NK-92 (cell line): ENCODE measurements at regions not wholly inside any gene's neighbourhood (a gene's known extent, or its start where the extent isn't known, plus 50 kb on each side); places are given as distances from the start of the nearest gene placed in this dataset.
"Not testable (repeated sequence)": the region's sequence is repeated elsewhere in the genome, so short reads cannot be mapped to it uniquely, and the experiment has no call there.

Source experiments
- DNase-seq: peaks from one replicate; lab custom pipeline; 2025; ENCODE audit not compliant: unreplicated experiment; lab: John Stamatoyannopoulos, UW

DNA sequence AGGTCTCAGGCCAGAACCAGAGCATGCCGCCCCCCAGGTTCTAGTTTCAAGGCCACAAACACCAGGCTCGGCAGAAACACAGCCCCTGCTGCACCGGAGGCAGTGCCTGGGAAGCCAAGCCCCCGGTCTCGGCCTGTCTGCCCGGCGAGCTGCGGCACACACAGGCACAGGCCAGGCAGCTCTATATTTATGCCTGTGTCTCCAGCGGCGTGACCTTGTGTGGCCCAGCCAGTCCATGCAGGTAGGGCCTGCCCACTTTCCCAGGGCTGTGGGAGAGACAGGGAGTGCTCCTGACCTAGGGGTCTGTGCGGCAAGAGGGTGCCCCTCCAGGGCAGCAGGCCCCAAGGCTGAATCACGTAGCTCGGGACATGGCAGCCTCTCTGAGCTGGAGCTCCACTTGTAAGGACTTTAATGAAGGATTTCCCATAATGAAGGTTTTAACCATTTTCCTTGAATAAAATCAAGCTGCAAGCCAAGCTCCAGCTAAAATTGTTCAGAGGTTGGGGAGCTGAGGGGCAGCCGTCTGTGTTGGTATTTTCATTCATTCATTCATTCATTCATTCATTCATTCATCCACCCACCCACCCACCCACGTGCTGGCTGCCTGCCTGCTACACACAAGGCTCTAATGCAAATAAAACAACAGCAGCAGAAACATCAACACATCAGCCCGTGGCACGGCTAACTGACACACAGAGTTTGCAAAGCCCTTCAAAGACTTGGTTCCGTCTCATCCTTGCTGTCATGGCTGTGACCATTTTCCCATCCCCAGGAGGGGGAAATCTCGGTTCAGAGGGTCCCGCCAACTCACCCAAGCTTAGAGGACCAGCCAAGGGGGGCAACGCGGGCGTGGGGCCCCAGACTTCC lies 92.0 kb downstream of the RFLNA start:
- no peak for DNase-seq

- no peak for DNase-seq
Observed at GRCh38 chr12:124386059-124386458, 91.2 kb downstream of the RFLNA start.

DNA sequence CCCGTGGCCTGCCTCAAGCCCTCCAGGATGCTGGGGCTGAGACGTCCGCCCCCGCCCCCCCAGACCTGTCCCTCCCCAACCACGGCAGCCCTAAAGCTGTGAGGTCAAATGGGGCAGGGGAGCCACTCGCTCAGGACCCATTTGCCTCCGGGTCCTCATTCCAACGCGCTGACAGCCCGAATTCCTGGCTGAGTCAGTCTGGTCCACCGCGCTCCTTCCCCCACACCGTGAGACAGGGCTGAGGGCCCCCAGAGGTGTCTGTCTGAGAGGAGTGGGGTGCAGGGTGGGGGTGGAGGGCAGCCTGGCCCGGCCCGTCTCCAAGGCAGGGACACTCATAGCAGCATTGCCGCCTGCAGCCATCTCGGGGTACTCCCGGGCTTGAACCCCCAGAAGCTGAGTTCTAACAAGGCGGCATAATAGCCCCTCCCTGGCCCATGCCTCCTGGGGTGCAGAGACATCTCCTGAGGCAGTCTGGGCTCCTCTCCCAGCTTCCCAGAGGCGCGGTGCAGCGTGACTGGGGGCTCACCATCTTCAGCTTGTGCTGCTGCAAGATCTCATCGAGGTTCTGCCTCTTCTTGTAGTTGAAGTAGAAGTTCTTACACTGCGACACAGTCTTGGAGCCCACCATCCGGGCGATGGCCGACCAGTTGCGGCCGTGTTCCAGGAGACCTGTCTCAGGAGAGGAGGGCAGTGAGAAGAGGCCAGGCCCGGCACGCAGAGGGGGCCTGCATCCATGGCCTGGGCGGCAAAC lies 90.5 kb downstream of the RFLNA start:
- DNase-seq, result no peak

GRCh38 chr12:124384299-124384894 lies 89.5 kb downstream of the RFLNA start:
- no peak for DNase-seq

DNA sequence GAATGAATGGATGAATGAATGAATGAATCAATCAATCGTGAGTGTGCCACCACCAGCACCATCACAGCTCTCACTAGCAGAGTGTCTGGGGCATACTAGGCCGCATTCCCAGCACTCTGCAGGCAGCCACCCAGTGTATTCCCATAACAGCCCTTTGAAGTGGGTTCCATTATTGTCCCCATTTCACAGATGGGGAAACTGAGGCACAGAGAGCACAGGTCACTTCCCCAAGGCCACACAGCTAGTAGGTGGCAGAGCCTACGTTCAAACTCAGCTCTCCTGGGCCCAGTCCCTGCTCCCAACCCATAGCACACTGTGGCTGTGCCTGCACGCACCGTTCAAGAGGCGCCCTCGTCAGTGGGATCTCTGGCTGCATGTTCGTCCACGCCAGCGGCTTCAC lies 88.1 kb downstream of the RFLNA start:
- DNase-seq, result no peak

- no peak for DNase-seq
Observed at GRCh38 chr12:124381456-124382296, 86.8 kb downstream of the RFLNA start.

DNA sequence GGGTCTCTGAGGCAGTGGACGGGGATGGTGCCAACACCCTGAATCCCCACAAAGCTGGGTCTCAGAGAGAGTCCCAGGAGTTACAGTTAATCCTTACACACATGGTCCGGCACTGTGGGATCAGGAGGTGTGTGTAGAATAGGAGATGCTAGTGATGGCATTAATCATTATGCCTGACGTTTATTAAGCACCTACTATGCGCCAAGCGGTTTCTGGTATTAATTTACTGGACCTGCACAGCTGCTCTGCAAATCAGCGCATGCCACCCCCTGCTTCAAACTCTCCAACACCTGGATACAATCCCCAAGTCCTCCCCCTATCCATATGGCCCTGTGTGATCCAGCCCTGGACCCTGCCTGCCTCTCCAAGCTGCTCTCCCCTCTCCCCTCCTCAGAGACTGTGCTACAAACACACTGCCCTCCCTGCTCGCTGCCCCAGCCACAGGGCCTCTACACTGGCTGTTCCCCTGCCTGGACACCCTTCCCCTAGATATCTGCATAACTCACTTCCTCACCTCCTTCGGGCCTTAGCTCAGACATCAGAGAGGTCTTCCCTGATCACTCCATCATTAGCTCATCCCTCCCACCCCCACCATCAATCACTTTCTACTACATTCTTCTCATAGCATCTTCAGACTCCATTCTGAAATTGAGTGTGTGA lies 86.0 kb downstream of the RFLNA start:
- no peak for DNase-seq

GRCh38 chr12:124379938-124380754 lies 85.3 kb downstream of the RFLNA start:
- DNase-seq, result no peak

DNA sequence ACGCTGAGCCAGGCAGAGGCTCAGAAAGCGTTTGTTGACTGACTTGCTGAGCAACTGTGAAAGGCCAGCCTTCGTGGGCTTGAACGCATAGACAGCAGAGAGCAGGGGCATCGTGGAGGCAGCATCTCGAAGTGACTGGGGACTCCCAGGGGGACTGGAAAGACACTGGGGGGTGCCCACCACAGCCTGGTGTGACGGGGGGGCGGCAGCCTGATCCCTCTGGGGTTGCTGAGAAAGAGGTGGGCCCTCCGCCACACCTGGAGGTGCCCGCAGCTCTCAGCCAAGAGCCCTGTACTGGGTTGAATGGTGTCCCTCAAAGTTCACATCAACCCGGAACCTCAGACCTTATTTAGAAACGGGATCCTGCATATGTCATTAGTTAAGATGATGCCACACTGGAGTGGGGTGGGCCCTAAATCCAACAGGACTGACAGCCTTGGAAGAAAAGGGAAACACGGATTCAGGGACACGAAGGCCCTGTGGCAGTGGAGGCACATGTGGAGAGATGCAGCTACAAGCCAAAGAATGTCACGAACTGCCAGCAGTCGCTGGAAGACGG lies 84.6 kb downstream of the RFLNA start:
- no peak for DNase-seq

- DNase-seq, result no peak
Observed at GRCh38 chr12:124378926-124379325, 84.0 kb downstream of the RFLNA start.

- DNase-seq, result no peak
Observed at GRCh38 chr12:124377981-124378509, 83.2 kb downstream of the RFLNA start.

DNA sequence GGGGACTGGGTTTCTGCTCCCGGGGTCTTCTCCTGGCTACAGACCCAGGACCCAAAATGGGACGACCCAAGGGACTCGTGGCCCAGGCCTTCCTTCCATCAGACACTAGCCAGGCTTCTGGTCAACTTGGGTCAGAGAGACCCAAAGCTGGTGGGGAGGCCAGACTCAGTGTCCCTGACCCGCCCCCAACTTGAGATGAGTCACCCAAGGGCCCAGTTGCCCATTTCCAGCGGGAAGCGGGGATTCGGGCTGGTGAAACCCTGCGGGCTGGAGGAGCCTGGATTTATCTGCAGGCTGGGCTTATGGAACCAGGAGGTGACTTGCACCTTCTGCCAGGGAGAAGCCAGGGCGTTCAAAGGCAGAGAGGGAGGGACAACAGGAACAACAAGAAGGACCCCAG lies 81.5 kb downstream of the RFLNA start:
- DNase-seq, result no peak

DNA sequence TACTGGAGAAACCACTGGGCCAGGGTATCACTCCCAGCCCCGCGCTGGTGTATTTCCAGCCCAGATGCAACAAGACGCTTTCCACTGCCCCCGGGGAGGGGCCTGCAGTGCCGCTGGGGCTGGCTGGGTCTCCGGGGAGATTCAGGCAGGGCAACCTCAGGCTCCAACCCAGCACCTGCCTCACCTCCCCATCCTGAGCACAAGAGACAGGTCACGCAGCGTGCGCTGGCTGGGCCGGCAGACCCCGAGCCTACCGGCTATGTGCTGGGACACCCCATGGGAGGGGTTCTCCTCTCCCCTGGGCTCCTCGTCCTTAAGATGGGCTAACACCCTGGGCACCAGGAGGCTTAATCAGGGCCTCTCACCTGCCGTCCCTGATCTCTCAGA lies 80.9 kb downstream of the RFLNA start:
- no peak for DNase-seq

DNA sequence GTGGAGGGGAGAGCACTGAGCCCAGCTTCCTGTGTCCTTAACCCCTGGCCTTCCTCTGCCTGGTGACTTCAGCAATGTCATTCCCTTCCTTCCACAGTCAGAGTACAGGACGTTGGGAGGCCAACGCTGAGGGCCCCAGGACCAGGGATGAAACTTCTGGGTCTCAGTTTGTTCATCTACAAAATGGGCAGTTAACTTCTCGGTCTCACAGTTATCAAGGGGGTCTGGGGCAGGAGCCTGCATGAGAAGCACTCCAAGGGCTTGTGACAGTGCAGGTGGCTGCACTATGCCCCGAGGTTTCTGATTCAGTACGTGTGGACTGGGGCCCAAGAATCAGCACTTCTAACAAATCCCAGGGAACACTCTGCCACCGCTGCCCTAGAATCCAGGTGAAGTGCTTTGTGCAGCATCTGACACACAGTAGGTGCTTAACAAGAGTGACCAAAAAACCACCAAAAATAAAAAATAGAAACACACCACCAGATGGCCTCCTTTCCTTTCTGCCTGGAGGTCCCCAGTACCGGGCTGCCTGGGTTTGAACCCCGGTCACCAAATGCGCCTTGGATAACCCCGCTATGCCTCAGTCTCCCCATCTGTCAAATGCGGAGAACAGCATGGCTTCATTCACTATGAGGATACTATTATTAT lies 80.4 kb downstream of the RFLNA start:
- DNase-seq, result no peak

- no peak for DNase-seq
Observed at GRCh38 chr12:124374567-124374966, 79.7 kb downstream of the RFLNA start.

GRCh38 chr12:124374147-124374546 lies 79.3 kb downstream of the RFLNA start:
- no peak for DNase-seq

DNA sequence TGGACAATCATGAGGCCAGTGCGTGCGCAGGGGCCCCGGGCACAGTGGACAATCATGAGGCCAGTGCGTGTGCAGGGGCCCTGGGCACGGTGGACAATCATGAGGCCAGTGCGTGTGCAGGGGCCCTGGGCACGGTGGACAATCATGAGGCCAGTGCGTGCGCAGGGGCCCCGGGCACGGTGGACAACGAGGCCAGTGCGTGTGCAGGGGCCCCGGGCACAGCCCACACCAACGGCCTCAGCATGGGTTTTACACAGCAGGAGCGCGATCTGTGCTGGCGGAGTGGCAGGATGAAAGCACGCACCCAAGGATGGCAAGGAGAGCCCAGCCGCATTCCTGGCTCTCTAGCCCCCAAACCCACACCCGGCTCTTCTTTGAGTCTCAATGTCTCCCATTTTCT lies 78.8 kb downstream of the RFLNA start:
- DNase-seq, result not testable (repeated sequence)

GRCh38 chr12:124372831-124373230 lies 77.9 kb downstream of the RFLNA start:
- DNase-seq, result no peak
